ENCODE measurements at regions not wholly inside any gene's neighbourhood (a gene's known extent, or its start where the extent isn't known, plus 50 kb on each side); places are given as distances from the start of the nearest gene placed in this dataset.
A peak's percentile ranks its signal among the peaks of the same experiment; 100 is the strongest.

GRCh38 chr1:9419369-9420041, 119.8 kb upstream of the SLC25A33 start:
- no peak overlapping the region for H3K4me3 ChIP-seq (IDR thresholded peaks at IDR 0.05; ENCODE audit: insufficient read depth, low read depth, low read length)
- H3K27me3 ChIP-seq (ENCODE audit: insufficient read depth, low read depth): no peaks in the 10 kb centered on the region
- no peak overlapping the region for H3K27ac ChIP-seq
- H3K79me2 ChIP-seq (ENCODE audit: insufficient read depth, low read depth): no peaks in the 10 kb centered on the region
- H2AFZ ChIP-seq (ENCODE audit: low read depth): no peak overlapping the region
- H4K20me1 ChIP-seq (ENCODE audit: insufficient read depth): no peaks in the 10 kb centered on the region
- no peak overlapping the region for H3K9ac ChIP-seq
- no peak for TF ChIP-seq CTCF (conservative IDR thresholded peaks at IDR 0.05; ENCODE audit: low read depth, low read length)
- peaks cover 80% of the 10 kb centered on the region for H3K4me1 ChIP-seq (ENCODE audit: low read depth, poor library complexity, severe bottlenecking)
- no peaks in the 10 kb centered on the region for H3K36me3 ChIP-seq (ENCODE audit: insufficient read depth)
- peak overlapping the region; percentile 33; the same call in 1 of the 2 replicates for H3K4me2 ChIP-seq

GRCh38 chr1:9420835-9421532, 118.3 kb upstream of the SLC25A33 start:
- Histone ChIP-seq H3K79me2 (ENCODE audit: insufficient read depth, low read depth) (no peaks in the 10 kb centered on the region), H4K20me1 (ENCODE audit: insufficient read depth) (no peaks in the 10 kb centered on the region), H3K9ac (no peak overlapping the region), H3K4me3 (IDR thresholded peaks at IDR 0.05; ENCODE audit: insufficient read depth, low read depth, low read length) (no peak overlapping the region), H3K4me2 (no peak overlapping the region; the same call in 1 of the 2 replicates), H3K27ac (no peak overlapping the region), H3K4me1 (ENCODE audit: low read depth, poor library complexity, severe bottlenecking) (peaks cover 80% of the 10 kb centered on the region), H2AFZ (ENCODE audit: low read depth) (no peak overlapping the region), H3K27me3 (ENCODE audit: insufficient read depth, low read depth) (no peaks in the 10 kb centered on the region), H3K36me3 (ENCODE audit: insufficient read depth) (no peaks in the 10 kb centered on the region)
- no peak for TF ChIP-seq CTCF (conservative IDR thresholded peaks at IDR 0.05; ENCODE audit: low read depth, low read length)

- Histone ChIP-seq H3K4me2 (no peak overlapping the region; the same call in 1 of the 2 replicates), H4K20me1 (ENCODE audit: insufficient read depth) (no peaks in the 10 kb centered on the region), H3K27ac (no peak overlapping the region), H3K36me3 (ENCODE audit: insufficient read depth) (no peaks in the 10 kb centered on the region), H3K4me3 (IDR thresholded peaks at IDR 0.05; ENCODE audit: insufficient read depth, low read depth, low read length) (no peak overlapping the region), H3K4me1 (ENCODE audit: low read depth, poor library complexity, severe bottlenecking) (peaks cover 81% of the 10 kb centered on the region), H2AFZ (ENCODE audit: low read depth) (no peak overlapping the region), H3K9ac (no peak overlapping the region), H3K27me3 (ENCODE audit: insufficient read depth, low read depth) (no peaks in the 10 kb centered on the region), H3K79me2 (ENCODE audit: insufficient read depth, low read depth) (no peaks in the 10 kb centered on the region)
- TF ChIP-seq CTCF (conservative IDR thresholded peaks at IDR 0.05; ENCODE audit: low read depth, low read length): no peak
Measured at GRCh38 chr1:9421533-9421873, 117.8 kb upstream of the SLC25A33 start.

- H2AFZ ChIP-seq (ENCODE audit: low read depth): no peak overlapping the region
- no peaks in the 10 kb centered on the region for H4K20me1 ChIP-seq (ENCODE audit: insufficient read depth)
- H3K9ac ChIP-seq: no peak overlapping the region
- H3K4me1 ChIP-seq (ENCODE audit: low read depth, poor library complexity, severe bottlenecking): peaks cover 88% of the 10 kb centered on the region
- no peaks in the 10 kb centered on the region for H3K79me2 ChIP-seq (ENCODE audit: insufficient read depth, low read depth)
- TF ChIP-seq CTCF (conservative IDR thresholded peaks at IDR 0.05; ENCODE audit: low read depth, low read length): no peak
- no peak overlapping the region for H3K27ac ChIP-seq
- H3K36me3 ChIP-seq (ENCODE audit: insufficient read depth): no peaks in the 10 kb centered on the region
- H3K4me2 ChIP-seq: no peak overlapping the region
- no peaks in the 10 kb centered on the region for H3K27me3 ChIP-seq (ENCODE audit: insufficient read depth, low read depth)
- H3K4me3 ChIP-seq (IDR thresholded peaks at IDR 0.05; ENCODE audit: insufficient read depth, low read depth, low read length): no peak overlapping the region
Measured at GRCh38 chr1:9422321-9422720, 116.9 kb upstream of the SLC25A33 start.

Measured in KMS-11 (cell line).